ENCODE measurements at regions not wholly inside any gene's neighbourhood (a gene's known extent, or its start where the extent isn't known, plus 50 kb on each side); places are given as distances from the start of the nearest gene placed in this dataset.
A peak's percentile ranks its signal among the peaks of the same experiment; 100 is the strongest.
"Not testable (repeated sequence)": the region's sequence is repeated elsewhere in the genome, so short reads cannot be mapped to it uniquely, and the experiment has no call there.

- peak; percentile 55 for DNase-seq (ENCODE audit: low spot score)
Measured at GRCh38 chr3:186454881-186455703, 89.1 kb downstream of the CRYGS start.

- DNase-seq (ENCODE audit: low spot score) = no peak
Measured at GRCh38 chr3:186453531-186453930, 90.6 kb downstream of the CRYGS start.

GRCh38 chr3:186452517-186452916 lies 90.5 kb upstream of the DGKG start:
- no peak for DNase-seq (ENCODE audit: low spot score)

- DNase-seq (ENCODE audit: low spot score) = no peak
Measured at GRCh38 chr3:186451371-186451770, 89.3 kb upstream of the DGKG start.

- DNase-seq (ENCODE audit: low spot score) = no peak
Measured at GRCh38 chr3:186444974-186445373, 82.9 kb upstream of the DGKG start.

- no peak for DNase-seq (ENCODE audit: low spot score)
Measured at GRCh38 chr3:186444288-186444687, 82.3 kb upstream of the DGKG start.

GRCh38 chr3:186442979-186443378 lies 80.9 kb upstream of the DGKG start:
- DNase-seq (ENCODE audit: low spot score) = not testable (repeated sequence)

- no peak for DNase-seq (ENCODE audit: low spot score)
Measured at GRCh38 chr3:186442162-186442561, 80.1 kb upstream of the DGKG start.

- DNase-seq (ENCODE audit: low spot score) = no peak
Measured at GRCh38 chr3:186440891-186441290, 78.9 kb upstream of the DGKG start.

- no peak for DNase-seq (ENCODE audit: low spot score)
Measured at GRCh38 chr3:186439725-186440124, 77.7 kb upstream of the DGKG start.

GRCh38 chr3:186435332-186435731 lies 73.3 kb upstream of the DGKG start:
- not testable (repeated sequence) for DNase-seq (ENCODE audit: low spot score)

- no peak for DNase-seq (ENCODE audit: low spot score)
Measured at GRCh38 chr3:186432944-186433732, 71.1 kb upstream of the DGKG start.

- DNase-seq (ENCODE audit: low spot score) = no peak
Measured at GRCh38 chr3:186432189-186432588, 70.2 kb upstream of the DGKG start.

GRCh38 chr3:186427627-186428281 lies 65.7 kb upstream of the DGKG start:
- DNase-seq (ENCODE audit: low spot score) = no peak

GRCh38 chr3:186425788-186426730 lies 64.0 kb upstream of the DGKG start:
- no peak for DNase-seq (ENCODE audit: low spot score)

GRCh38 chr3:186421946-186422345 lies 59.9 kb upstream of the DGKG start:
- no peak for DNase-seq (ENCODE audit: low spot score)

GRCh38 chr3:186418671-186419145 lies 56.7 kb upstream of the DGKG start:
- DNase-seq (ENCODE audit: low spot score) = peak; percentile 22

GRCh38 chr3:186417791-186418190 lies 55.8 kb upstream of the DGKG start:
- no peak for DNase-seq (ENCODE audit: low spot score)

GRCh38 chr3:186414735-186415419 lies 52.8 kb upstream of the DGKG start:
- DNase-seq (ENCODE audit: low spot score) = peak; percentile 34

- peak; percentile 93 for DNase-seq (ENCODE audit: low spot score)
Measured at GRCh38 chr3:186413615-186414415, 51.8 kb upstream of the DGKG start.

Data from cerebellar cortex (tissue), 1 donor.